ENCODE measurements at regions not wholly inside any gene's neighbourhood (a gene's known extent, or its start where the extent isn't known, plus 50 kb on each side); places are given as distances from the start of the nearest gene placed in this dataset.

DNA sequence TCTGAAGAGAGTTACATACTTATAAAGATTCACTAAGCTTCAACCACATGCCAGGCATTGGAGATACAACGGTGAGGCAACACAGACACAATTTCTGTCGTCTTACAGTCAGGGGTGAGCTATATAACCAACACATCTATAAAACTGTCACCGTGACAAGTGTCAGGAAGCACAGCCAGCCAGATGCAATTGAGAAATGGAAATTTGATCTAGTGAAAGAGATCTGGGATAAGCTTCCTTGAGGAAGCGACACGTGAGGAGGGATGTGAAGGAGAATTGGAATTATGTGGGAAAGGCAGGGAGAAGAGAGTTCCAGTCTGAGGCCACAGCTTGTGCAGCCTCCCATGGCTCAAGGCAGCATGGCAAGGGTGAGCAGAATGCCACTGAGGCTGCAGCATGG lies 50.9 kb upstream of the ZNF354B start:
- no peak for DNase-seq (ENCODE audit: low read depth, low spot score)
- no peak overlapping the region for H3K4me3 ChIP-seq (ENCODE audit: low read depth, low read length)
- CTCF ChIA-PET = no interaction called here
- TF ChIP-seq, protein P1, sequence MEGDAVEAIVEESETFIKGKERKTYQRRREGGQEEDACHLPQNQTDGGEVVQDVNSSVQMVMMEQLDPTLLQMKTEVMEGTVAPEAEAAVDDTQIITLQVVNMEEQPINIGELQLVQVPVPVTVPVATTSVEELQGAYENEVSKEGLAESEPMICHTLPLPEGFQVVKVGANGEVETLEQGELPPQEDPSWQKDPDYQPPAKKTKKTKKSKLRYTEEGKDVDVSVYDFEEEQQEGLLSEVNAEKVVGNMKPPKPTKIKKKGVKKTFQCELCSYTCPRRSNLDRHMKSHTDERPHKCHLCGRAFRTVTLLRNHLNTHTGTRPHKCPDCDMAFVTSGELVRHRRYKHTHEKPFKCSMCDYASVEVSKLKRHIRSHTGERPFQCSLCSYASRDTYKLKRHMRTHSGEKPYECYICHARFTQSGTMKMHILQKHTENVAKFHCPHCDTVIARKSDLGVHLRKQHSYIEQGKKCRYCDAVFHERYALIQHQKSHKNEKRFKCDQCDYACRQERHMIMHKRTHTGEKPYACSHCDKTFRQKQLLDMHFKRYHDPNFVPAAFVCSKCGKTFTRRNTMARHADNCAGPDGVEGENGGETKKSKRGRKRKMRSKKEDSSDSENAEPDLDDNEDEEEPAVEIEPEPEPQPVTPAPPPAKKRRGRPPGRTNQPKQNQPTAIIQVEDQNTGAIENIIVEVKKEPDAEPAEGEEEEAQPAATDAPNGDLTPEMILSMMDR (IDR thresholded peaks at IDR 0.05; ENCODE audit: insufficient read depth, low read length, missing control alignments) = no peak
- POLR2A ChIA-PET = no interaction called here

DNA sequence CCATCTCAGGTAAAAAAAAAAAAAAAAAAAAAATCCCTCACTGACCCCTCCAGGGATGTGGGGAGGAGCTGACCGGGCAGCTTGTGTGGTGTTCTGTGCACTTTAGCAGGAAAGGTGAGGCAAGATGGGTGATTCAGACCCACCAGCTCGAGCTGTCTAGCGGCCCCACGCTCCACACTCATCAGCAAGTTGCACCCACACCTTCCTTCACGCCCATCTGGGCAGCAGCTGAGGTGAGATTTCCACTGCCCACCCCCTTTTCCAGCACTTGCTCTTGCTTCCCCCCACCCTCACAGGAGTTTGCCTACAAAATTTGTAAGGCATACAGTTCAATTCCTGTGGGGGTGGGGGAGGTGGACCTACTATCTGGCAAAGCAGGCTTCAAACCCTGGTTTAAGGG lies 58.7 kb upstream of the ZNF354B start:
- ChIA-PET POLR2A (no interaction called here), CTCF (no interaction called here)
- no peak for DNase-seq (ENCODE audit: low read depth, low spot score)
- H3K4me3 ChIP-seq (ENCODE audit: low read depth, low read length) = no peak overlapping the region
- TF ChIP-seq, protein P1 (IDR thresholded peaks at IDR 0.05; ENCODE audit: insufficient read depth, low read length, missing control alignments) = no peak

DNA sequence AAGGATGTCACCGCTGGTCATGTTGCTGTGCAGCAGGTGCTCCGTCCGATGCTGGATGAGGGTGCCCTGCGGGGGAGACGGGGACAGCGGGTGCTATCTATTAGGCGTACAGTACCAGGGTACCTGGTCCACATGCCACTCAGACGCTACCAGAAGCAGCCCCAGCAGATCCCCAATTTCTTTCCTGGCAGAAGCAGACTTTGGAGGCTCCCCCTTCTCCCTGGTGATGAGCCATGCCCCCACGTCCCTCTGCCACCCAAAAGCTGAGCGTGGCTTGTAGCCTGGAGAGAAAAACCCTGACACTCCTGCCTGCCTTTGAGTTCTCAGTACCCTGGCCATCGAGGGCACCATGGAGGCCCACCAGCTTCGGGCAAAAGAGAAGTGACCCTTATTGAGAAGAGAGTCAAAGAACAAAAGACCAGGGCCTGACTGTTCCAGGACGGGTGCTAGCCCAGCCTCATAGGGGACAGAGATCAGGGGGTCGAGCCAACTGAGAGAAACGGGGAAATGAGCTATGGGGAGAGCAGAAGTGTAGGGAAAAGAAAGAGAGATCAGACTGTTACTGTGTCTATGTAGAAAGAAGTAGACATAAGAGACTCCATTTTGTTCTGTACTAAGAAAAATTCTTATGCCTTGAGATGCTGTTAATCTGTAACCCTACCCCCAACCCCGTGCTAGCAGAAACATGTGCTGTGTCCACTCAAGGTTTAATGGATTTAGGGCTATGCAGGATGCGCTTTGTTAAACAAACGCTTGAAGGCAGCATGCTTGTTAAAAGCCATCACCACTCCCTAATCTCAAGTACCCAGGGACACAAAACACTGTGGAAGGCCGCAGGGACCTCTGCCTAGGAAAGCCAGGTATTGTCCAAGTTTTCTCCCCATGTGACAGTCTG lies 62.0 kb upstream of the ZNF354B start:
- POLR2A ChIA-PET = no interaction called here

DNA sequence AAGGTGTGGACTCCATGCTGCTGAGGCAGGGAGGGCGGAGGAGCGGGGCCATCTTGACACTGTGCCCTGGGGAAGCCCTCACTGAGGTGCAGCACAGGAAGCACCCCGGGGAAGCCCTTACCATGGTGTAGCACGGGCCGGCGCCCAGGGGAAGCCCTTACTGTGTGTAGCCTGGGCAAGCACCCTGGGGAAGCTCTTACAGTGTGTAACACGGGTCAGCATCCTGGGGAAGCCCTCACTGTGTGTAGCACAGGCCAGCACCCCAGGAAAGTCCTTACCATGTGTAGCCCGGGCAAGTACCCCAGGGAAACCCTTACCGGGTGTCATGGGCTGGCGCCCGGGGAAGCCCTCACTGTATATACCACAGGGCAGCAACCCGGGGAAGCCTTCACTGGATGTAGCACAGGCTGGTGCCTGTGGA lies 62.6 kb upstream of the ZNF354B start:
- POLR2A ChIA-PET = no interaction called here
- no peak overlapping the region for H3K4me3 ChIP-seq (ENCODE audit: low read depth, low read length)
- DNase-seq (ENCODE audit: low read depth, low spot score) = no peak
- TF ChIP-seq, protein P1 (IDR thresholded peaks at IDR 0.05; ENCODE audit: insufficient read depth, low read length, missing control alignments) = no peak
- CTCF ChIA-PET = no interaction called here

More for the DNA sequence above, 62.0 kb upstream of the ZNF354B start:
- H3K4me3 ChIP-seq (ENCODE audit: low read depth, low read length) = no peak overlapping the region
- DNase-seq (ENCODE audit: low read depth, low spot score) = no peak
- TF ChIP-seq, protein P1 (IDR thresholded peaks at IDR 0.05; ENCODE audit: insufficient read depth, low read length, missing control alignments) = no peak
- CTCF ChIA-PET = no interaction called here

DNA sequence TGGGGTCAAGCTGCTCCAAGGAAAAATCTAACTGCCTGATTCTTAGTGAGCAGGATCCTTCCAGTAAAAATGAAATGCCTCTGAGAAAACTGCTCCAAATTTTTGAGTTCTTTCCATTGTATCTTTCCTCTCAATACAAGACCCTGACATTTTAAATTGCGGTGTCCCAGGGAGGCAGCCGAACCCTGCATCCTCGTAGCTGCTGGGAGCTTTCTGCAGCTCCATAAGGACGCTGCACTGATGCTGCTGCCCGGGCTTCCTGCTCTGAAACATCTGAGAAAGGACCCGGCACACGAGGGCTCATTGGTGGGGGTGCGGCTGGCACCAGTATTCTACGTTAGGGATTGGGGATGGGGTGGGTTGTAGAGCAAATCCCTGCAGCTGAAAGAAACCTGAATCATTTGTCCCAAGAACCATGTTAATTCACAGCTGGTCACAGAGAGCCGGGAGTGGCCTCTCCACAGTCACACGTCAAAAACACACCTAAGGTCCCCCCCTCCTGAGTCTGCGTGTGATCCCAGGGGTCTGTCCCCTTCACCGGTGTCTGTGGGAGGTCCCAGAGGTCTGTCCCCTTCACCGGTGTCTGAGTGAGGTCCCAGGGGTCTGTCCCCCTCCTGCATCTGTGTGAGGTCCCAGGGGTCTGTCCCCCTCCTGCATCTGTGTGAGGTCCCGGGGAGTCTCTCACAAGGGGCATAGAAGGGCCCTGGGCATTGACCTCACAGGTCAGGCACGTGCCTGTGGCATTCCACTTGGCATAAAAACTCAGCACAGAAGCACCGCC lies 63.4 kb upstream of the ZNF354B start:
- DNase-seq (ENCODE audit: low read depth, low spot score) = no peak
- no peak overlapping the region for H3K4me3 ChIP-seq (ENCODE audit: low read depth, low read length)
- ChIA-PET POLR2A (no interaction called here), CTCF (no interaction called here)
- TF ChIP-seq, protein P1 (IDR thresholded peaks at IDR 0.05; ENCODE audit: insufficient read depth, low read length, missing control alignments) = no peak

DNA sequence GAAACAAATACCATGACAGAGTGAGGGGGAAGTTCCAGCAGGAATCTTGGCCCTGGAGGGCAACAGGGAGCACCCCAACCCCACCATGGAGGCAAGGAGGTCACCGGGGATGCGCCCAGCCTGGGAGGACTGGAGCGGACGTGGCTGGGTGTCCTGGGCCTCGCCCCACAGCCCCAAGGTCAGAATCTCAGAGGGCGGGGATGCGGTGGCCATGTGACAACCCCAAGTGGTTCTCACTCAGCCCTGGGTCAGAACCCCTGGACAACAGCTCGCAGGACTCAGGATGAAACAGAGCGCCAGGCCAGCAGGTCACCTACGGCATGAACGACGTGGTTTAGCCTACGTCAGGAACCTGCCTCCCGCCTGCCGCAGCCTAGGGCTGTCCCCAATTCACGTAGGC lies 64.0 kb upstream of the ZNF354A start:
- TF ChIP-seq, protein P1 (IDR thresholded peaks at IDR 0.05; ENCODE audit: insufficient read depth, low read length, missing control alignments) = no peak
- no peak for DNase-seq (ENCODE audit: low read depth, low spot score)
- ChIA-PET CTCF (no interaction called here), POLR2A (no interaction called here)
- no peak overlapping the region for H3K4me3 ChIP-seq (ENCODE audit: low read depth, low read length)

All from AG04449 (cell line).